Mesodermal cell (in vitro differentiated cells): ENCODE measurements at regions not wholly inside any gene's neighbourhood (a gene's known extent, or its start where the extent isn't known, plus 50 kb on each side); places are given as distances from the start of the nearest gene placed in this dataset.

Experiments used
- H3K27ac ChIP-seq: 2 replicates; pipeline ENCODE4 v1.7.0; 2013; ENCODE audit warnings: mild to moderate bottlenecking, low read depth, low read length, moderate library complexity; ENCODE audit not compliant: severe bottlenecking
- H3K36me3 ChIP-seq: 2 replicates; pipeline ENCODE4 v1.7.1; 2013; ENCODE audit warnings: mild to moderate bottlenecking, low read length, moderate library complexity; ENCODE audit not compliant: control insufficient read depth, insufficient read depth
- H3K4me1 ChIP-seq: one replicate; pipeline ENCODE4 v1.7.1; 2013; ENCODE audit warnings: mild to moderate bottlenecking, low read length; ENCODE audit not compliant: insufficient read depth, control insufficient read depth, poor library complexity, severe bottlenecking
- H3K4me3 ChIP-seq: 2 replicates; pipeline ENCODE4 v1.7.0; 2013; ENCODE audit warnings: low read length, control low read depth, mild to moderate bottlenecking; ENCODE audit not compliant: insufficient read depth, poor library complexity, severe bottlenecking; ENCODE audit errors: extremely low read depth
- H3K9me3 ChIP-seq: 2 replicates; pipeline ENCODE4 v1.7.1; 2013; ENCODE audit warnings: mild to moderate bottlenecking, low read length, moderate library complexity; ENCODE audit not compliant: control insufficient read depth
- WGBS, 2 experiments: methylation state at CpG; one replicate each; pipeline ENCODE4 v1.1.5; 2013; ENCODE audit warnings: missing lambda C conversion rate in 2 of 2; ENCODE audit not compliant: insufficient coverage in 2 of 2; 5-methylcytosine and 5-hydroxymethylcytosine counted together

DNA sequence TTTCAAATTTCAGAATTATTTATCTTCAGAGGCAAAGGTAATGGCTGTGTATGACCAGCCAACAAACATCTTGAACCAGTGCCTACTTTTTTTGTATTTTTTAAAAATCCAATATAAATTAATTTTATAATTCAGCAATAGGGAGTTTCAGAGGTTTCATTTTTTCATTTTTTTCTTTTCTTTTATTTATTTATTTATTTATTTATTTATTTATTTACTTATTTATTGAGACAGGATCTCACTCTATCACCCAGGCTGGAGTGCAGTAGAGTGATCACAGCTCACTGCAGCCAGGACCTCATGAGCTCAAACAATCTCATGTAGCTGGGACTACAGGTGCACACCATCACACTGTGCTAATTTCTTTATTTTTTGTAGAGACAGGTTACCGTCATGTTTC, 250.5 kb downstream of the TMEM47 start:
- no peaks in the 10 kb centered on the region for H3K4me1 ChIP-seq
- WGBS, 2 experiments, result no CpG with 5 or more reads among the region's 1 CpG
- no peaks in the 10 kb centered on the region for H3K9me3 ChIP-seq
- H3K36me3 ChIP-seq, result no peaks in the 10 kb centered on the region
- no peak overlapping the region for H3K27ac ChIP-seq
- no peak overlapping the region for H3K4me3 ChIP-seq

DNA sequence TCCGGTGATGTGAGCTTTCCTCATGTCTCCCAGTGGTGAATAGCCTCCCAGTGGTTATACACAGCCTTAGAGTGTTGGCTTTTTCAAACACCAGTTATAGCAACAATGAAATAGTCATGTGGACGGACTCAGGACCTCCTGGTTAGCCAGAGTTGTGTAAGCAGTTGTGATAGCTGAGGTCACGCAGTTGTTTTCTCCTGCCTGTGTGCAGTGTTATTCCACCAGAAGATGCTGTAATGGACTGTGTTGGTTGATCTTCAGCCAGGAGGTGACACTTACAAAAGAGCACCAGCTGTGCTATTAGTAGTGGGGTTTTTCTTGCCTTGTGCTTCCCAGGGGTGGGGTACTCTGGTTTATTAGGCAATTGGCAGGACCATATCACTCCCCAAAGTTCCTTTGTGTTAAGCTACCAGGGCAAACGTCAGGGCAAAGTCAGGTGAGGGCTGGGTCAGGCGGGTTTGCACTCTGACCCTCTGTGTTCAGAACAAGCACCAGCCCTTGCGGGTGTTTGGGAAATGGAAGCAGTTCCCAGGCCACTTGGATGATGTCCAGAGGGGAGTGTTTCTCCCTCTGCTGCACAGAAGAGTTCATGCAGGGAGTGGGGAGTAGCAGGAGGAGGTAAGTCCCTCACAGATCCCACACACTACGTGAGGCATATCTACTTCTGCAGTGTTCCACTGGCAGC, 252.6 kb downstream of the TMEM47 start:
- Histone ChIP-seq H3K4me3 (no peak overlapping the region), H3K36me3 (no peaks in the 10 kb centered on the region), H3K27ac (no peak overlapping the region), H3K9me3 (no peaks in the 10 kb centered on the region), H3K4me1 (no peaks in the 10 kb centered on the region)
- 100% methylated on average over 1 of the region's 7 CpGs; no CpG with 5 or more reads in 1 of the 2 experiments for WGBS, 2 experiments

DNA sequence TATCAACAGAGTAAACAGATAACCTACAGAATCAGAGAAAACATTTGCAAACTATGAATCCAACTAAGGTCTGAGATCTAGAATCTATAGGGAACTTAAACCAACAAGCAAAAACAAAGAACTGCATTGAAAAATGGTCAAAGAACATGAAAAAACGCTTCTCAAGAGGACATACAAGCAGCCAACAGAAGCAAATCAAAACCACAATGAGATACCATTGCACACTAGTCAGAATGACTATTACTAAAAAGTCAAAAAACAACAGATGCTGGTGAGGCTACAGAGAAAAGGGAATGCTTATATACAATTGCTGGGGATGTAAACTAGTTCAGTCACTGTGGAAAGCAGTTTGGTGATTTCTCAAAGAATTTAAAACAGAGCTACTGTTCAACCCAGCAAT, 255.7 kb downstream of the TMEM47 start:
- no CpG with 5 or more reads among the region's 1 CpG for WGBS, 2 experiments
- H3K4me1 ChIP-seq, result no peaks in the 10 kb centered on the region
- no peak overlapping the region for H3K27ac ChIP-seq
- no peak overlapping the region for H3K4me3 ChIP-seq
- H3K36me3 ChIP-seq, result no peaks in the 10 kb centered on the region
- no peaks in the 10 kb centered on the region for H3K9me3 ChIP-seq

DNA sequence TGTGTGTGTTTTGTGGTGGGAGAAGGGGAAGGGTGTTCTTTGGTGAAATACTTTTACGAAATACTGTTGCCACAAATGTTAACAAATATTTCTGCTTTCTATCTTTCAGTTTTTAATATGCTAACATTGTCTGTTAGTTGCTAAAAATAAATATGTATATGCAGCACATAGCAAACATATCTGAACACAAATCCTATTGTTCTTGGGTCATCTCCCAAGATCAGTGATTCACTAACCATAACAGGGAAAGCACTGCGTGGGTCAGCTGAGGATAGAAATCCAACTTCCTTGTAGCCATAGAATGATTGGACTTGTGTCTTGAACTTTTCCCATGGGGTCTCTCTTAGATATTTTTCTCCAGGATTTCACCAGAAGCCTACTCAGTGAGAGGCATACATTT, 250.3 kb upstream of the FAM47A start:
- Histone ChIP-seq H3K27ac (no peak overlapping the region), H3K4me3 (no peak overlapping the region), H3K36me3 (no peaks in the 10 kb centered on the region), H3K4me1 (peaks cover 5% of the 10 kb centered on the region), H3K9me3 (no peaks in the 10 kb centered on the region)
- no CpG with 5 or more reads among the region's 2 CpGs for WGBS, 2 experiments

DNA sequence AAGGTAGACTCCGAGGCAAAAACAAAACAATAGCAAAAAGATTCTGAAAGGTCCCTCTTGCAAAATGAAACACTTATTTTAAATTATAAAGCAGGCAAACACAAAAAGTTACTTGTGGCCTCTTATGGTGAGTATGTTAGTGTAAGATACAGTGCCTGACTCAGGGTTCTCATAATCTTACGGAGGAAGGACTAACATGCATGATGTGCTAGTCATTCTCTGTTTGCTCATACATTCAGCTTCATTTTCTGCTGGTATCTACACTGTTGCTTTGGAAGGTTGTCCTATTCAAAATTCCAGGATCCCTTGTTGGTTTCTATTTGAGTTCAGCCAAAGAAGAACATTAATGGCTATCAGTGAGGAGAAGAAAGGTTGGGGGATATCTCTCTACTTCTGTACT, 249.1 kb upstream of the FAM47A start:
- peaks cover 5% of the 10 kb centered on the region for H3K4me1 ChIP-seq
- no peak overlapping the region for H3K4me3 ChIP-seq
- no peaks in the 10 kb centered on the region for H3K36me3 ChIP-seq
- H3K9me3 ChIP-seq, result no peaks in the 10 kb centered on the region
- no CpG with 5 or more reads among the region's 2 CpGs for WGBS, 2 experiments
- H3K27ac ChIP-seq, result no peak overlapping the region

DNA sequence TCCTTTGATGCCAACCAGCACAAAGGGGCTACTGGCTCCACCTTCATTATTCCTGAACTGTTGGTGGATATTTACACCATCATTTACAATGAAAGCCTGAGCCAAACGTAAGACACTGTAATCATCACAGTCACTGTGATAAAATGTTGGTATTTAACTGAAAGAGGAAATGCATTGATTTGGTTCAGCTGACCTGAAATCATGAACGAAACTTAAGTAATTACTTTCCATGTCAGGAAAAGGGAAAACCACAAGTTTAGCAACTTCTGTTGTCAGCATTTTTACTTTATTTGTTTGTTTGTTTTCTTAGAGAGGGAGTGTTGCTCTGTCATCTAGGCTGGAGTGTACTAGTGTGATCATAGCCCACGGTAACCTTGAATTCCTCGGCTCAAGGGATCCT, 247.8 kb upstream of the FAM47A start:
- Histone ChIP-seq H3K36me3 (no peaks in the 10 kb centered on the region), H3K27ac (no peak overlapping the region), H3K4me3 (no peak overlapping the region), H3K9me3 (no peaks in the 10 kb centered on the region), H3K4me1 (peaks cover 5% of the 10 kb centered on the region)
- WGBS, 2 experiments, result no CpG with 5 or more reads among the region's 4 CpGs

DNA sequence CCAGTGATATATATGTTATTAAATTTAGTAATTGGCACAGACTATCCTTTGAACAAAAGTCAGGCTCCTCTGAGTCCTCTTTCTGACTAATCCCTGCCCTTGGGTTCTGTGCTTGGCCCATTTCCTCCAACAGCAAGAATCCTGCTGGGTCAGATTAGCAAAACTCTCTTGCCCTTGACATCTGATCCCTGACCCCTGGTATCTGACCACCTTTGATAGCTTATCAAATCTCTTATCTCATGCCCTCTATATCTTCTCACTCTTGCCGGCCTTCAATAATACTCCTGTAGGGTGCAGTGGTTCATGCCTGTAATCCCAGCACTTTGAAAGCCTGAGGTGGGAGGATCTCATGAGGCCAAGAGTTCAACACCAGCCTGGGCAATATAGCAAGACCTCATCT, 245.5 kb upstream of the FAM47A start:
- Histone ChIP-seq H3K27ac (no peak overlapping the region), H3K36me3 (no peaks in the 10 kb centered on the region), H3K9me3 (no peaks in the 10 kb centered on the region), H3K4me1 (peaks cover 5% of the 10 kb centered on the region), H3K4me3 (no peak overlapping the region)
- WGBS, 2 experiments, result no CpG with 5 or more reads among the region's 1 CpG

DNA sequence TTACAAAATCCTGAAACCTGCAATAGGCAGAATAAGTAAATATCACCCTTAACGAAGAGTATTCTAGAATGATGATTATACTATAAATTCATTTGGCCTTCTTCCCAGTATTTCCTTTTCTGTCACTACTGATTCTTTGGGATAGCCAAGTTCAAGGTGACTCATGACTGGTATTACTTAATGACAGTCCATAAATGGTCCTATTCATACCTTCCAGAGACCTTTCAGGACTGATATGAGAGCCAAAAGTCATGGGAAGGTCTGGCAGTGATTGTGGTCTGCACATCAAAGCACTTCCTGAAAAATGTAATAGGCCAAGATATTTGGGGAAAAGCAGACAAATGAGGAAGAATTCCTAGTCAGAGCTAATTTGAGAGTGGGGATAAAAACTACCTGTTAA, 239.6 kb upstream of the FAM47A start:
- no peak overlapping the region for H3K27ac ChIP-seq
- no peak overlapping the region for H3K4me3 ChIP-seq
- H3K4me1 ChIP-seq, result peaks cover 2% of the 10 kb centered on the region
- no peaks in the 10 kb centered on the region for H3K9me3 ChIP-seq
- H3K36me3 ChIP-seq, result no peaks in the 10 kb centered on the region
- no CpG with 5 or more reads among the region's 1 CpG for WGBS, 2 experiments

DNA sequence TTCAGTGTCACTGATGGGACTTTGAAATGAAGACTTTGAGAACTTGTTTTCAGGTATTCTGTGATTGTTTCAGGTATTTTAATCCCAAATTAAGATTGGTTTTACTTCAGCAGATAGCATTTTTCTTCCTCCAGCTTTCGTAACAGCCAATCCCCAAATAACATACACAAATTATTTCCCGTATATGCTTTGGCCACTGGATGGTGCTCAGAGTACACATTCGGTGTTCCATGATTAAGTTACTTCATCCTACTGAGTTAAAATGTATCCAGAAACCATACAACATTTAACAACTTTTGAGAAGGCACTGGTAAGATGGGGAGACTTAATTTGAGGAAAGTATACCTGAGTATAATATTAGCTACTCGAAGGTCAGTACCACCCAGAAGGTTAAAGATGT, 233.4 kb upstream of the FAM47A start:
- WGBS, 2 experiments, result 43% methylated on average over 2 of the region's 4 CpGs; no CpG with 5 or more reads in 1 of the 2 experiments
- H3K4me3 ChIP-seq, result no peak overlapping the region
- no peaks in the 10 kb centered on the region for H3K9me3 ChIP-seq
- H3K4me1 ChIP-seq, result no peaks in the 10 kb centered on the region
- no peak overlapping the region for H3K27ac ChIP-seq
- H3K36me3 ChIP-seq, result no peaks in the 10 kb centered on the region

DNA sequence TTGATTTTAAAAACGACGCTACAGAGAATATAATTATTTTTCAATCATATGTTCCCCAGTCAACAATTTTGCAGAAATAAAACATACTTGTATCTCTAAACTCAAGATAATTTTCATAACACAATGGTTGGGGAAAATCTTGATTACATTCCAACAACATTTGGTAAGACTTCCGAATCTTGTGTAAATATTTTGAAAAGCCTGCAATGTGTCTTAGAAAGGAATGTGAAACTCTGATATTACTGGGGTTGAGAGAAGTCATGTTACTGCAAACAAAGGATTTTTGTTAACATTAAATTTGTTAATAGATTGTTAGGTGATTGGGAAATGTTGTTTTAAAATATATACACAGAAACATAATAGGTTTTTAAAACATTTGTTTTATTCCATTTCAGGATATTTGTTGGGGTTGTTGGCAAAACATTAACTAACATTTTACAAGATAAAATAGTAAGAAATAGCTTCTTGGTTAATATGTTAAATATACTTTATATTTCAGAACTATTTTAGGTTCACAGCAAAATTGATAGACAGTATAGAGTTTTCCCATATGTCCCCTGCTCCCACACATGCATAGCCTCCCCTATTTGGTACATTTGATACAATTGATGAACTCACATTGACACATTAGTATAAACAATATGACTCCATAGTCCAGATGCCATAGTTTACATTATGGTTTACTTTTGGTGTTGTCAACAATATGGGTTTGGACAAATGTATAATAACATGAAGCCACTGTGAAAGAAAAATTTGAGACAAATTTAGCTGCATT, 218.6 kb upstream of the FAM47A start:
- Histone ChIP-seq H3K4me3 (no peak overlapping the region), H3K36me3 (no peaks in the 10 kb centered on the region), H3K9me3 (no peaks in the 10 kb centered on the region), H3K4me1 (no peaks in the 10 kb centered on the region), H3K27ac (no peak overlapping the region)
- WGBS, 2 experiments, result no CpG with 5 or more reads among the region's 3 CpGs

DNA sequence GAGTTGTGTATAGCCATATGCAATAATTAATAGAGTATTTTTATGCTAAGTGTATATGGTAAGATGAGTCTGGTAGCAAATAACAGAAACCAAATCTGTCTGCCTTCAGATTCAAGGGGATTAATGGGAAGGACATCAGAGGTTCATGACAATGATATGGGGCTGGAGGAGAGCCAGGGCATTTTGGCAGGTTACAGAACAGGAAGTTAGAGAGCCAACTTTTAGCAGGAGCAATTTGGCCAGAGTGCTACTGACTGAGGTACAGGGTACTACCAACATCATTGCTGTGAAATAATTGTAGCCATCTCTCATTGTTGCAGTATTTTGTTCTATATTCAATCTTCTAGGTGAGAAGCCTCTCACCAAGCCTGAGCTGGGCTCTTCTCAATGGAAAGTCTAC, 210.9 kb upstream of the FAM47A start:
- no peaks in the 10 kb centered on the region for H3K4me1 ChIP-seq
- H3K4me3 ChIP-seq, result no peak overlapping the region
- H3K9me3 ChIP-seq, result no peaks in the 10 kb centered on the region
- no peak overlapping the region for H3K27ac ChIP-seq
- H3K36me3 ChIP-seq, result no peaks in the 10 kb centered on the region
